Esophagus muscularis mucosa (tissue), 2 donors: ENCODE measurements at regions not wholly inside any gene's neighbourhood (a gene's known extent, or its start where the extent isn't known, plus 50 kb on each side); places are given as distances from the start of the nearest gene placed in this dataset.

Source experiments
- POLR2A ChIP-seq: fragments of 450-650 bp; IDR thresholded peaks from one replicate; pipeline ENCODE4 v1.6.1; 2017; ENCODE audit warnings: antibody characterized with exemption, moderate library complexity, mild to moderate bottlenecking, low read depth
- POLR2AphosphoS5 ChIP-seq, 2 donors: sonication (generic); formaldehyde crosslinking; IDR thresholded peaks; one replicate each; pipeline ENCODE4 v1.6.1; 2017; ENCODE audit warnings: antibody characterized with exemption in 2 of 2

DNA sequence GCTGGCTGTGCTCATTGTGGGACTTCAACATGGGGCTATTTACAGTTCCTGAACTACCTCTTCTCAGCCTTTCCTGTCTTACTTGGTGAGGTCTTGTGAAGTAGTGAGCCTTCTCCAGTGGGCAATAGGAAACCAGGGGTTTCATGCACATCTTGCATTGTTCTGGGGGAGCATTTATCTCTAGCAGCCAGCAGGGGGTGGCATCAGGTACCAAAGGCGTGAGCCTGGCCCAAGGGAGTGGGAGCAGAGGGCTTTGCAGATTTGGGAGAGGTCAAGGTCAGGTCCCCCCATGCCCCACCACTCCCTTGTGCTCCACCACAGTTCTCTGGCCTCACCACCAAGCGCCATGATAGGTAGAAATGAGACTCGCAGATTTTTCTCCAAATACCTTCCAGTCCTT is 85.4 kb upstream of the NPTX2 start:
- TF ChIP-seq POLR2AphosphoS5 (IDR thresholded peaks at IDR 0.05) (no peak), POLR2A (no peak)
